Activated CD8-positive, alpha-beta T cell treated with anti-CD3 and anti-CD28 coated beads for 36 hours (primary cell): ENCODE measurements at regions not wholly inside any gene's neighbourhood (a gene's known extent, or its start where the extent isn't known, plus 50 kb on each side); places are given as distances from the start of the nearest gene placed in this dataset.

ENCODE experiments used
- ATAC-seq: fragments of 200-7000 bp; cut with Tn5 transposase; one replicate; pipeline ENCODE4 v1.10.0; 2021; ENCODE audit warnings: mild to moderate bottlenecking, moderate library complexity
- CTCF ChIA-PET: fragments of 350-600 bp; sonication (Branson Sonifier 250); formaldehyde crosslinking; loops from one replicate; lab custom pipeline; 2021; ENCODE audit warnings: antibody characterized with exemption; lab: Charles Lee
- POLR2A ChIA-PET: fragments of 350-600 bp; sonication (Branson Sonifier 250); formaldehyde crosslinking; loops from one replicate; lab custom pipeline; 2021; ENCODE audit warnings: antibody characterized with exemption; lab: Charles Lee
- DNase-seq: peaks from one replicate; pipeline ENCODE4 v3.0.0-alpha.2; 2020
- H3K27ac Mint-ChIP-seq: one replicate; pipeline ENCODE4 v1.8.0; 2021; ENCODE audit warnings: mild to moderate bottlenecking, mixed read lengths
- H3K27me3 Mint-ChIP-seq: one replicate; pipeline ENCODE4 v1.8.0; 2021; ENCODE audit warnings: mixed read lengths
- H3K36me3 Mint-ChIP-seq: one replicate; pipeline ENCODE4 v1.8.0; 2021; ENCODE audit warnings: low read depth, mixed read lengths
- H3K4me1 Mint-ChIP-seq: one replicate; pipeline ENCODE4 v1.8.0; 2021; ENCODE audit warnings: low read depth, mixed read lengths
- H3K4me3 Mint-ChIP-seq: one replicate; pipeline ENCODE4 v1.8.0; 2021; ENCODE audit warnings: mild to moderate bottlenecking, moderate library complexity, mixed read lengths
- H3K9me3 Mint-ChIP-seq: one replicate; pipeline ENCODE4 v1.8.0; 2021; ENCODE audit warnings: mixed read lengths
- CTCF ChIP-seq: fragments of 200-600 bp; IDR thresholded peaks from one replicate; pipeline ENCODE4 v1.8.0; 2022; ENCODE audit warnings: antibody characterized with exemption, mild to moderate bottlenecking
- intact Hi-C: fragments of 100-400 bp; cut with micrococcal nuclease; formaldehyde crosslinking; loops from one replicate; pipeline ENCODE4 v1.10.0; 2022

- POLR2A ChIA-PET, result no interaction called here
- TF ChIP-seq CTCF, result no peak
- ATAC-seq, result no peak
- CTCF ChIA-PET, result no interaction called here
- Mint-ChIP-seq H3K27me3 (no peaks in the 10 kb centered on the region), H3K27ac (no peak overlapping the region), H3K36me3 (no peaks in the 10 kb centered on the region), H3K4me1 (no peaks in the 10 kb centered on the region), H3K4me3 (no peak overlapping the region), H3K9me3 (no peaks in the 10 kb centered on the region)
- DNase-seq, result no peak
- intact Hi-C loops, result no loop called here
These were observed 205.7 kb downstream of the ASB1 start for GRCh38 chr2:238632181-238633060.

DNA sequence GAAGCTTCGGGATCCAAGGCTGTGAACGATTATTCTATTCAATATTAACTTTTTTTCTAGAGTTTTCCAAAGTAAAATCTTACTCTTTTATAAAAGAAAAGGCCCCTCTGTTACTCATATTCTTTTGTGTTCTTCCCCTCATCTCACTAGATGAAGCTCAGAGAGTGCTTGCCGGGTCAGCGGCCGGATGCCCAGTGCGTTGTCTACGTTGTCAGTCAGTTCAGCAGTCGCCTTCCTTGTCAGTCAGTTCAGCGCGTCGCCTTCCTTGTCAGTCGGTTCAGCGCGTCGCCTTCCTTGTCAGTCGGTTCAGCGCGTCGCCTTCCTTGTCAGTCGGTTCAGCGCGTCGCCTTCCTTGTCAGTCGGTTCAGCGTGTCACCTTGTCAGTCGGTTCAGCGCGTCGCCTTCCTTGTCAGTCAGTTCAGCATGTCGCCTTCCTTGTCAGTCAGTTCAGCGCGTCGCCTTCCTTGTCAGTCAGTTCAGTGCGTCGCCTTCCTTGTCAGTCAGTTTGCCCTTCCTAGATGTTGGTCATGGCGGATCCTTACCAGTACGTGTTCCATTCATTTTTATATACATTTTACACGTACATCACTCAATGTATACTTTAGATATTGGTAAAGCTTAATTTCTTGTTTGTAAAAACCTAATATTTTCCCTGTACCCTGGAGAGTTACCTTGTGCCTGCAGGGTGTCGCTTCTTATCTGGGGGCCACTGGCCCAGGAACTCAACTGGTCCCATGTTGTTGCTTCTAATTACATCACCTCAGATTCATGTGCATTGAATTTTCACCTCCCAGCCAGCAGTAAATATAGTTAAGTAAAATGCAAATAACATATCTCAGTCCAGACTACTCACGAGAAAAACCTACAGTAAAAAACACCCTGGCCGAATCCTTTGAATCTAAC lies 206.9 kb downstream of the ASB1 start:
- no peak for TF ChIP-seq CTCF

DNA sequence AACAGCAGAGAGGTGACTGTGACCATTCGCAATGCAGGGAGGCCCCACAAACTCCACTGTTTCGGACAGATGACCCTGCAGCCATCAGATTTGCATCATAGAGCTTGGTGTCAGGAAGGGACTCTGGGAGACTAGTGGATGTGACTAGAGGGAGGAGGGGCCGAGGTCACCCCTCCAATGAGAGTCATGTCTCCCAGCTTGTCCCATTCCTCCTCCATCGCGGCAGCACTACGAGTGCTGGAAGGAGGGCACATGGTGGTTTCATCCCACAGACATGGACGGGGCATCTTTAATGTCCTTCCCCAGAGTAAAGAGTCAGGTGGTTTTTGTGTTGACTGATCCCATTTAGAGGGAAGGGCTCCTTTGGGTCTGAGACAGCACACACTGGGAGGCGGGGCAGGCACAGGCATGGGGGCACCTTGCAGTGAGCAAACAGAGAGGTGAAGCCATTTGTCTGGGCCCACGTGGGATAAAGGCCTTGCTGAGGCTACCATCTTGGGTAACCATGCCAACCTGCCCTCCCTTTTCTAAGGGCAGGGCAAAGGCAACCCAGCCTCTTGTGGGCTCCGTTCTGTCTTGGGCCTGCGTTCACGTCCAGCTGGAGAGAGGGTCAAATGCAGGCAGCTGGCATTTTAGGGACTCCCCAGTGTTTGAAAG lies 208.1 kb downstream of the ASB1 start:
- Mint-ChIP-seq H3K27ac (no peak overlapping the region), H3K27me3 (peaks cover 3% of the 10 kb centered on the region), H3K9me3 (no peaks in the 10 kb centered on the region), H3K36me3 (no peaks in the 10 kb centered on the region), H3K4me3 (no peak overlapping the region), H3K4me1 (no peaks in the 10 kb centered on the region)
- CTCF ChIA-PET, result interaction anchor here (1.3 kb wide), 1 partner anchor 85 kb away, joined by 3 read pairs; no protein-coding TSS in a partner anchor
- no peak for ATAC-seq
- intact Hi-C loops, result no loop called here
- DNase-seq, result no peak
- no peak for TF ChIP-seq CTCF
- POLR2A ChIA-PET, result no interaction called here

More for the DNA sequence above, 206.9 kb downstream of the ASB1 start:
- intact Hi-C loops, result no loop called here
- no peaks in the 10 kb centered on the region for H3K4me1 Mint-ChIP-seq
- H3K4me3 Mint-ChIP-seq, result no peak overlapping the region
- H3K36me3 Mint-ChIP-seq, result no peaks in the 10 kb centered on the region
- no peak for ATAC-seq
- no peaks in the 10 kb centered on the region for H3K27me3 Mint-ChIP-seq
- no peaks in the 10 kb centered on the region for H3K9me3 Mint-ChIP-seq
- no peak overlapping the region for H3K27ac Mint-ChIP-seq
- ChIA-PET POLR2A (no interaction called here), CTCF (no interaction called here)
- no peak for DNase-seq

GRCh38 chr2:238635647-238636051 lies 208.9 kb downstream of the ASB1 start:
- ChIA-PET POLR2A (no interaction called here), CTCF (interaction anchor here (1.3 kb wide), 1 partner anchor 84 kb away, joined by 3 read pairs; no protein-coding TSS in a partner anchor)
- Mint-ChIP-seq H3K9me3 (no peaks in the 10 kb centered on the region), H3K36me3 (no peaks in the 10 kb centered on the region), H3K4me1 (no peaks in the 10 kb centered on the region), H3K4me3 (no peak overlapping the region), H3K27ac (no peak overlapping the region), H3K27me3 (peaks cover 3% of the 10 kb centered on the region)
- ATAC-seq (no peak), DNase-seq (no peak)
- TF ChIP-seq CTCF, result no peak
- intact Hi-C loops, result no loop called here
